ENCODE measurements at regions not wholly inside any gene's neighbourhood (a gene's known extent, or its start where the extent isn't known, plus 50 kb on each side); places are given as distances from the start of the nearest gene placed in this dataset.

DNA sequence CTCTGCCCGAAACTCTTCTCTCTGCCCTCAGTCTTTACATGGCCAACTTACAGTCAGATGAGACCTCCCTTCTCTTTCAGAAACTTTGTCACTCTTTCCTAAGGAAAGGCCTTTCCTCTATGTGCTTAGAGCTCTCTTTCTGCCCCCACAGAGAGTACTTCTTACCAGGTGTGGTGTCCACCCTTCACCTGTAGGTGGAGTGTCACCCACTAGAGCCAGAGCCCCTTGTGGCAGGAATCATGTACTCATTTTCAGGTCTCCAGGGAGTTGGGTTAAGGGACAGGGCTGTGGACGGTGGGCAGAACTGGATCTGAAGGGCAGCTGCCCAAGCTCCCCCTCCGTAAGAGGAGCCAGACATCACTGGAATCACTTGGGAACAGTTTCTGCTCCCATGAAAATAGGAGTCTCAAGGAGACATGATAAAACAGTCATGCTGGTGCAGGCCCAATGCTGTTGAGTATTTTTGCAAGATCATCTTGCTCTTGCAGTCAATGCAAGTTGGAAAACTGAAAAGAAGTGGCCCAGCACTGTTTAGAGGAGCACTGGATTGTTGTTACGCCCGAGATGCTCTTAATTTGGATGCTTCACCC is 436.7 kb downstream of the ZSWIM6 start:
- no peak for TF ChIP-seq POLR2A (IDR thresholded peaks at IDR 0.05)
- TF ChIP-seq, protein P1, sequence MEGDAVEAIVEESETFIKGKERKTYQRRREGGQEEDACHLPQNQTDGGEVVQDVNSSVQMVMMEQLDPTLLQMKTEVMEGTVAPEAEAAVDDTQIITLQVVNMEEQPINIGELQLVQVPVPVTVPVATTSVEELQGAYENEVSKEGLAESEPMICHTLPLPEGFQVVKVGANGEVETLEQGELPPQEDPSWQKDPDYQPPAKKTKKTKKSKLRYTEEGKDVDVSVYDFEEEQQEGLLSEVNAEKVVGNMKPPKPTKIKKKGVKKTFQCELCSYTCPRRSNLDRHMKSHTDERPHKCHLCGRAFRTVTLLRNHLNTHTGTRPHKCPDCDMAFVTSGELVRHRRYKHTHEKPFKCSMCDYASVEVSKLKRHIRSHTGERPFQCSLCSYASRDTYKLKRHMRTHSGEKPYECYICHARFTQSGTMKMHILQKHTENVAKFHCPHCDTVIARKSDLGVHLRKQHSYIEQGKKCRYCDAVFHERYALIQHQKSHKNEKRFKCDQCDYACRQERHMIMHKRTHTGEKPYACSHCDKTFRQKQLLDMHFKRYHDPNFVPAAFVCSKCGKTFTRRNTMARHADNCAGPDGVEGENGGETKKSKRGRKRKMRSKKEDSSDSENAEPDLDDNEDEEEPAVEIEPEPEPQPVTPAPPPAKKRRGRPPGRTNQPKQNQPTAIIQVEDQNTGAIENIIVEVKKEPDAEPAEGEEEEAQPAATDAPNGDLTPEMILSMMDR (IDR thresholded peaks at IDR 0.05), result peak; percentile 46 to 68 (median 58)
